BE2C (cell line): ENCODE measurements at regions not wholly inside any gene's neighbourhood (a gene's known extent, or its start where the extent isn't known, plus 50 kb on each side); places are given as distances from the start of the nearest gene placed in this dataset.

ENCODE experiments used
- DNase-seq: peaks from one replicate; pipeline ENCODE4 v3.0.0-alpha.2; 2020
- H3K27me3 ChIP-seq: fragments of 250-450 bp; sonication (Bioruptor Pico); 2 replicates; pipeline ENCODE4 v1.5.1; 2020; ENCODE audit warnings: mild to moderate bottlenecking
- H3K36me3 ChIP-seq: fragments of 250-450 bp; sonication (Bioruptor Pico); 2 replicates; pipeline ENCODE4 v1.5.1; 2020; ENCODE audit warnings: mild to moderate bottlenecking
- H3K4me1 ChIP-seq: fragments of 250-450 bp; sonication (Bioruptor Pico); 2 replicates; pipeline ENCODE4 v1.5.1; 2020
- H3K4me3 ChIP-seq: 2 replicates; pipeline ENCODE4 v1.5.1; 2011; ENCODE audit warnings: low read depth, low read length
- H3K9me3 ChIP-seq: fragments of 250-450 bp; sonication (Bioruptor Pico); 2 replicates; pipeline ENCODE4 v1.5.1; 2020
- TF ChIP-seq, protein P1 (sequence below): IDR thresholded peaks from 2 replicates; pipeline ENCODE4 v1.5.1; 2012; ENCODE audit warnings: mild to moderate bottlenecking, low read depth, low read length

DNA sequence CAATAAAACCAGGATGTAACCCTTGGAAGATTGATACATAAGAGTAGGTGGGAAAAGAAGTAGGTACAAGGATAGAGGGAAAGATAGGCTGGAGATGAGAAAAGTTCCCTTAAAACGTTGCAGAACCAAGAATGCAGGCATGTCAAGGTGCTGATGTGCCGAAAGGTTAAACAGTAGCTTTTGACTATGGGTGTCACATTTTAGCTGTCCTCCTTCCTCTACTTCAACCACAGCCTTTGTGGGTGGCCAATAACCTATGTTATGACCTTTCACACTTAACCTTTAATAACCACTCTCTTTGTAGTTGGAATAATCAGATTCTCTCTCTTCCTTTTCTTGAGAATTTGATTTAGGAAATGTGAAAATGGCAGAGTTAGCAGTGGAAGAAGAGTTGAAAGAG, 184.5 kb upstream of the GAP43 start:
- H3K36me3 ChIP-seq = no peaks in the 10 kb centered on the region
- TF ChIP-seq, protein P1, sequence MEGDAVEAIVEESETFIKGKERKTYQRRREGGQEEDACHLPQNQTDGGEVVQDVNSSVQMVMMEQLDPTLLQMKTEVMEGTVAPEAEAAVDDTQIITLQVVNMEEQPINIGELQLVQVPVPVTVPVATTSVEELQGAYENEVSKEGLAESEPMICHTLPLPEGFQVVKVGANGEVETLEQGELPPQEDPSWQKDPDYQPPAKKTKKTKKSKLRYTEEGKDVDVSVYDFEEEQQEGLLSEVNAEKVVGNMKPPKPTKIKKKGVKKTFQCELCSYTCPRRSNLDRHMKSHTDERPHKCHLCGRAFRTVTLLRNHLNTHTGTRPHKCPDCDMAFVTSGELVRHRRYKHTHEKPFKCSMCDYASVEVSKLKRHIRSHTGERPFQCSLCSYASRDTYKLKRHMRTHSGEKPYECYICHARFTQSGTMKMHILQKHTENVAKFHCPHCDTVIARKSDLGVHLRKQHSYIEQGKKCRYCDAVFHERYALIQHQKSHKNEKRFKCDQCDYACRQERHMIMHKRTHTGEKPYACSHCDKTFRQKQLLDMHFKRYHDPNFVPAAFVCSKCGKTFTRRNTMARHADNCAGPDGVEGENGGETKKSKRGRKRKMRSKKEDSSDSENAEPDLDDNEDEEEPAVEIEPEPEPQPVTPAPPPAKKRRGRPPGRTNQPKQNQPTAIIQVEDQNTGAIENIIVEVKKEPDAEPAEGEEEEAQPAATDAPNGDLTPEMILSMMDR = no peak
- no peaks in the 10 kb centered on the region for H3K27me3 ChIP-seq
- H3K4me1 ChIP-seq = peaks cover 18% of the 10 kb centered on the region
- H3K9me3 ChIP-seq = no peaks in the 10 kb centered on the region
- H3K4me3 ChIP-seq = no peak overlapping the region
- no peak for DNase-seq

GRCh38 chr3:115445559-115445958, 177.8 kb upstream of the GAP43 start:
- H3K9me3 ChIP-seq = no peaks in the 10 kb centered on the region
- H3K4me1 ChIP-seq = peaks cover 12% of the 10 kb centered on the region
- no peaks in the 10 kb centered on the region for H3K27me3 ChIP-seq
- H3K36me3 ChIP-seq = no peaks in the 10 kb centered on the region
- TF ChIP-seq, protein P1 = no peak
- H3K4me3 ChIP-seq = no peak overlapping the region
- no peak for DNase-seq

DNA sequence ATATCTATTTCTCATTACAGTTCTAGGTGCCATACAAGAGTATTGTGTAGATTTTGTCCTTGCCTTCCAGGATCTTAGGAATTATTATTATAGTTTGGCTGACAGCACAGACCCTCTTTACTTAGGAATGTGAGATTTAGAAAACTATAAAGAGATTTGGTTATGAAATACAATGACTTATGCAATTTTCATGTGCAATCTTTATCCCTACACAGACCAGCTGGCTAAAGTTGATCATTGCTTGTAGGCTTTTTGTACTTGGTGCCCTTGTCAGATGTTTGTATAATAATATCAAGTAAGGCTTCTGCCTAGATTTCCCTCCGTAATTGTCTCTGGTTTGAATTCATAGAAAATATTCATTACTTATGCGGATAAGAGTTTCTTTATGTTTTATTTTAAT, 174.5 kb upstream of the GAP43 start:
- no peaks in the 10 kb centered on the region for H3K27me3 ChIP-seq
- no peak overlapping the region for H3K4me3 ChIP-seq
- TF ChIP-seq, protein P1 = no peak
- no peaks in the 10 kb centered on the region for H3K36me3 ChIP-seq
- H3K9me3 ChIP-seq = no peaks in the 10 kb centered on the region
- H3K4me1 ChIP-seq = peaks cover 12% of the 10 kb centered on the region
- DNase-seq = no peak

DNA sequence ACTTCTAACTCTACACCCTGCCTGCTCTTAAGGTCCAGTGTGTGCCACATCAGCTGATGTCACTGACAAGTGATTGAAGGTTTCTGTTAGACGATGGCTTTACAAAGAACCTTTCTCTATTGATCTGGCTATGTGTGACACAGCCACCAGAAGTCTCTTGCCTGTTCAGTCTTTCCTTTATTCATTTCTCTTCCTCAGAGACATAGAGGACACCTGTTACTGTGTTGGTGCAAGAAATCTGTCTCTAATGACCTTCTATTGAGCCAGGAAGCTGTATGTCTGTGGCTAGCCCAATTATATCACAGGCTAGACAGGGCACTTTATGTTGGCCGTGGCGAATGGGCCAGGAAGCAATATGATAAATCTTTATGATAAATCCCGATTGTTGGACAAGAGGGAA, 173.3 kb upstream of the GAP43 start:
- Histone ChIP-seq H3K36me3 (no peaks in the 10 kb centered on the region), H3K4me3 (no peak overlapping the region), H3K27me3 (no peaks in the 10 kb centered on the region), H3K9me3 (no peaks in the 10 kb centered on the region), H3K4me1 (peaks cover 12% of the 10 kb centered on the region)
- TF ChIP-seq, protein P1 = no peak
- DNase-seq = no peak

- H3K9me3 ChIP-seq = no peaks in the 10 kb centered on the region
- no peaks in the 10 kb centered on the region; the same call in 1 of the 2 replicates for H3K4me1 ChIP-seq
- TF ChIP-seq, protein P1 = no peak
- H3K4me3 ChIP-seq = no peak overlapping the region
- H3K27me3 ChIP-seq = no peaks in the 10 kb centered on the region
- H3K36me3 ChIP-seq = no peaks in the 10 kb centered on the region
- DNase-seq = no peak
Observed at GRCh38 chr3:115464036-115464435, 159.3 kb upstream of the GAP43 start.

DNA sequence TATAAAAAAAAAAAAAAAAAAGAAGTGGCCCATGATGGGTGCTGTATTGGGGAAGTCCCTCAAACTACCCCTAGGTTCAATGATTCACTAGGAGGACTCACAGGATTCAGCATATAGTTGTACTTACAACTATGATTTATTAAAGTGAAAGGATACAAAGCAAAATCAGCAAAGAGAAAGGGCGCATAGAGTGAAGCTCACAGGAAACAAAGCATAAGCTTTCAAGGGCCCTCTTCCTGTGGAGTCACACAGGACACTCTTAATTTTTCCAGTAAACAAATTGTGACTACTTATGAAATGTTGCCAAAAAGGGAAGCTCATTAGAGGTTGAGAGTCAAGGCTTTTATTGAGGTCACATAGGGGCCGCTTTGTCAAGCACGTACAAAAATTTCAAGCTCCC, 153.7 kb upstream of the GAP43 start:
- Histone ChIP-seq H3K4me3 (no peak overlapping the region), H3K36me3 (no peaks in the 10 kb centered on the region), H3K9me3 (no peaks in the 10 kb centered on the region), H3K27me3 (no peaks in the 10 kb centered on the region), H3K4me1 (peaks cover 5% of the 10 kb centered on the region)
- TF ChIP-seq, protein P1 = no peak
- DNase-seq = no peak
